IMR-90 (cell line): ENCODE measurements at regions not wholly inside any gene's neighbourhood (a gene's known extent, or its start where the extent isn't known, plus 50 kb on each side); places are given as distances from the start of the nearest gene placed in this dataset.

Experiments used
- ATAC-seq: fragments of 200-7000 bp; cut with Tn5 transposase; 2 replicates; pipeline ENCODE4 v1.9.1; 2020; ENCODE audit warnings: low read depth, mild to moderate bottlenecking, moderate library complexity
- BruUV-seq: library from RNA; stranded (reverse); fragments of 400-500 nt; replicated peaks from 2 replicates; lab custom pipeline; 2021; lab: Mats Ljungman, UMichigan
- CTCF ChIA-PET: fragments of 300-600 bp; formaldehyde crosslinking; extraction: SDS; loops from one replicate; lab custom pipeline; 2021; ENCODE audit warnings: antibody characterized with exemption; lab: Yijun Ruan, JAX
- POLR2A ChIA-PET: fragments of 300-600 bp; sonication (Branson Sonifier 250); formaldehyde crosslinking; loops from one replicate; lab custom pipeline; 2022; ENCODE audit warnings: antibody characterized with exemption; ENCODE audit not compliant: unreplicated experiment; lab: Charles Lee
- DNase-seq: peaks from one replicate; pipeline ENCODE4 v3.0.0; 2013
- H2AFZ ChIP-seq: replicated peaks from 2 replicates; pipeline ENCODE3; 2013; ENCODE audit warnings: low read length, mild to moderate bottlenecking; ENCODE audit not compliant: poor library complexity
- H2AK5ac ChIP-seq: 2 replicates; pipeline ENCODE4 v1.6.1; 2013; ENCODE audit warnings: low read depth, low read length, inconsistent platforms
- H2AK9ac ChIP-seq: replicated peaks from 2 replicates; pipeline ENCODE3; 2013; ENCODE audit warnings: mild to moderate bottlenecking, low read depth, low read length, moderate library complexity; ENCODE audit not compliant: poor library complexity
- H2BK120ac ChIP-seq: 2 replicates; pipeline ENCODE4 v1.6.1; 2013; ENCODE audit warnings: low read depth, low read length, inconsistent platforms
- H2BK15ac ChIP-seq: 3 replicates; pipeline ENCODE4 v1.6.1; 2013; ENCODE audit warnings: low read depth, low read length, inconsistent platforms
- H2BK20ac ChIP-seq: 2 replicates; pipeline ENCODE4 v1.6.1; 2013; ENCODE audit warnings: low read depth, mild to moderate bottlenecking, inconsistent platforms, low read length, moderate library complexity
- H2BK5ac ChIP-seq: 2 replicates; pipeline ENCODE4 v1.6.1; 2013; ENCODE audit warnings: mild to moderate bottlenecking, low read depth, low read length, inconsistent platforms; ENCODE audit not compliant: poor library complexity, severe bottlenecking
- H3K14ac ChIP-seq: replicated peaks from 2 replicates; pipeline ENCODE4 v1.6.1; 2013; ENCODE audit warnings: low read depth, low read length, inconsistent platforms
- H3K18ac ChIP-seq: 2 replicates; pipeline ENCODE4 v1.6.1; 2013; ENCODE audit warnings: low read depth, low read length, control low read depth
- H3K23ac ChIP-seq: 2 replicates; pipeline ENCODE4 v1.6.1; 2013; ENCODE audit warnings: low read depth, low read length, inconsistent platforms
- H3K27ac ChIP-seq: 2 replicates; pipeline ENCODE4 v1.5.1; 2013; ENCODE audit warnings: mild to moderate bottlenecking, control low read depth, low read length; ENCODE audit not compliant: insufficient read depth
- H3K27me3 ChIP-seq: 2 replicates; pipeline ENCODE4 v1.6.1; 2013; ENCODE audit warnings: low read length; ENCODE audit not compliant: control insufficient read depth, insufficient read depth
- H3K36me3 ChIP-seq: 2 replicates; pipeline ENCODE4 v1.6.1; 2013; ENCODE audit warnings: low read length, mixed read lengths; ENCODE audit not compliant: control insufficient read depth, insufficient read depth
- H3K4ac ChIP-seq: 2 replicates; pipeline ENCODE4 v1.6.1; 2013; ENCODE audit warnings: low read depth, low read length, inconsistent platforms
- H3K4me1 ChIP-seq: 2 replicates; pipeline ENCODE4 v1.6.1; 2013; ENCODE audit warnings: low read length, mixed read lengths; ENCODE audit not compliant: control insufficient read depth, insufficient read depth
- H3K4me2 ChIP-seq: 2 replicates; pipeline ENCODE4 v1.6.1; 2013; ENCODE audit warnings: low read depth, mild to moderate bottlenecking, control low read depth, low read length, moderate library complexity
- H3K4me3 ChIP-seq: 2 replicates; pipeline ENCODE4 v1.5.1; 2013; ENCODE audit warnings: low read depth, mild to moderate bottlenecking, control low read depth, low read length, moderate library complexity; ENCODE audit not compliant: insufficient read depth
- H3K56ac ChIP-seq: 2 replicates; pipeline ENCODE4 v1.6.1; 2013; ENCODE audit warnings: low read length, inconsistent platforms; ENCODE audit not compliant: insufficient read depth; ENCODE audit errors: extremely low read depth
- H3K79me1 ChIP-seq, 2 experiments: 2 replicates each; pipeline ENCODE4 v1.6.1; 2013; ENCODE audit warnings: low read length in 2 of 2, inconsistent platforms in 1 of 2, low read depth in 1 of 2
- H3K9ac ChIP-seq: 2 replicates; pipeline ENCODE4 v1.6.1; 2013; ENCODE audit warnings: low read depth, low read length, control low read depth
- H3K9me1 ChIP-seq: 2 replicates; pipeline ENCODE4 v1.6.1; 2013; ENCODE audit warnings: low read length, inconsistent platforms; ENCODE audit not compliant: insufficient read depth
- H3K9me3 ChIP-seq: 2 replicates; pipeline ENCODE4 v1.6.1; 2013; ENCODE audit warnings: low read length; ENCODE audit not compliant: control insufficient read depth, insufficient read depth
- H4K20me1 ChIP-seq: 2 replicates; pipeline ENCODE4 v1.6.1; 2013; ENCODE audit warnings: low read length, inconsistent platforms; ENCODE audit not compliant: insufficient read depth
- H4K5ac ChIP-seq: 2 replicates; pipeline ENCODE4 v1.6.1; 2013; ENCODE audit warnings: mild to moderate bottlenecking, low read depth, low read length, control low read depth
- H4K8ac ChIP-seq, 2 experiments: 2 replicates each; pipeline ENCODE4 v1.6.1; 2013; ENCODE audit warnings: low read depth in 2 of 2, low read length in 2 of 2, control low read depth in 1 of 2, inconsistent platforms in 1 of 2
- H4K91ac ChIP-seq: 2 replicates; pipeline ENCODE4 v1.6.1; 2013; ENCODE audit warnings: low read depth, low read length, inconsistent platforms; ENCODE audit not compliant: insufficient read depth
- BHLHE40 ChIP-seq: fragments of 150-350 bp; IDR thresholded peaks from 2 replicates; pipeline ENCODE4 v1.6.1; 2016; ENCODE audit warnings: mild to moderate bottlenecking, low read depth, low read length
- CEBPB ChIP-seq: IDR thresholded peaks from 2 replicates; pipeline ENCODE4 v1.6.1; 2012; ENCODE audit warnings: low read depth, low read length, improper control_type of control experiment
- CHD1 ChIP-seq: IDR thresholded peaks from 2 replicates; pipeline ENCODE4 v1.6.1; 2012; ENCODE audit warnings: low read depth, low read length, improper control_type of control experiment
- FOS ChIP-seq: fragments of 150-350 bp; IDR thresholded peaks from 2 replicates; pipeline ENCODE4 v1.6.1; 2016; ENCODE audit warnings: low read depth, low read length
- MAFK ChIP-seq: IDR thresholded peaks from 2 replicates; pipeline ENCODE4 v1.6.1; 2012; ENCODE audit warnings: low read depth, low read length, improper control_type of control experiment
- MAZ ChIP-seq: IDR thresholded peaks from 2 replicates; pipeline ENCODE4 v1.6.1; 2012; ENCODE audit warnings: low read depth, mild to moderate bottlenecking, low read length, improper control_type of control experiment, moderate library complexity, borderline replicate concordance
- NFE2L2 ChIP-seq: fragments of 150-350 bp; IDR thresholded peaks from 2 replicates; pipeline ENCODE4 v1.6.1; 2016; ENCODE audit warnings: low read depth, mild to moderate bottlenecking, low read length
- POLR2A ChIP-seq: IDR thresholded peaks from 2 replicates; pipeline ENCODE4 v1.6.1; 2012; ENCODE audit warnings: mild to moderate bottlenecking, low read depth, low read length
- RAD21 ChIP-seq: IDR thresholded peaks from 2 replicates; pipeline ENCODE4 v1.6.1; 2012; ENCODE audit warnings: low read length, improper control_type of control experiment
- RCOR1 ChIP-seq: IDR thresholded peaks from 2 replicates; pipeline ENCODE4 v1.6.1; 2012; ENCODE audit warnings: mild to moderate bottlenecking, low read length, improper control_type of control experiment; ENCODE audit not compliant: insufficient replicate concordance
- RFX5 ChIP-seq: IDR thresholded peaks from 2 replicates; pipeline ENCODE4 v1.8.0; 2012; ENCODE audit warnings: low read depth, mild to moderate bottlenecking, low read length, moderate library complexity
- WGBS, 2 experiments: methylation state at CpG; one replicate each; pipeline versions ENCODE4 v1.1.5 to v1.1.7; 2013; ENCODE audit warnings: missing lambda C conversion rate in 2 of 2; ENCODE audit not compliant: insufficient read length in 1 of 2; ENCODE audit errors: extremely low coverage in 2 of 2; 5-methylcytosine and 5-hydroxymethylcytosine counted together
- dilution Hi-C: fragments of 300-500 bp; cut with HindIII; formaldehyde crosslinking; loops from one replicate; pipeline ENCODE4 v1.14.3; 2018; ENCODE audit warnings: low sequenced_read_pairs; ENCODE audit not compliant: unreplicated experiment
- in situ Hi-C: fragments of 300-500 bp; cut with MboI; formaldehyde crosslinking; loops from 3 replicates; pipeline ENCODE4 v1.14.3; 2019; ENCODE audit warnings: low sequenced_read_pairs, inconsistent platforms, mixed read lengths
- intact Hi-C: fragments of 100-400 bp; cut with micrococcal nuclease; formaldehyde crosslinking; loops from 2 replicates; pipeline ENCODE4 v1.10.0; 2022
- TF ChIP-seq, protein P1 (sequence below): fragments of 150-350 bp; IDR thresholded peaks from 2 replicates; pipeline ENCODE4 v1.6.1; 2017; ENCODE audit warnings: mild to moderate bottlenecking, antibody characterized with exemption, low read length, low read depth
- TF ChIP-seq, protein P2 (sequence below): conservative IDR thresholded peaks from 2 replicates; pipeline ENCODE4 v1.5.1; 2012; ENCODE audit warnings: mild to moderate bottlenecking, low read depth, low read length, improper control_type of control experiment
- TF ChIP-seq, protein P3 (sequence below): fragments of 150-350 bp; IDR thresholded peaks from 2 replicates; pipeline ENCODE4 v1.6.1; 2016; ENCODE audit warnings: low read depth, mild to moderate bottlenecking, low read length, moderate library complexity, borderline replicate concordance

DNA sequence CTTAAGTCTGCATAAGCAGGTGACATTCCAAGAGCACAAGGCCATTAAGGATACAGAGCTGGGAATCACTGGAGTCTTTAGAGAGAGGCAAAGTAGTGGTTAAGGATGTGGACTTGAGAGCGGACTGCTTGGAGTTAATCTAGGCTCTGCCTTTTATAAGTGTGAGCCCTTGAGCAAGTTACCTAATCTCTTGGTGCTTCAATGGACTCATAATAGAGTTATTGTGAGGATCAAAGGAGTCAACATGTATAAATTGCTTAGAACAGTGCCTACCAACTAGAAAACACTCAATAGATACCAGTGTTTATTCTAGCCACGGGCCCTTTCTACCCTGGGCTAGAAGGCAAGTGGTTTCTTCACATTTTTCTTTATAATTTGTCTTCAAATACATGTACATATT, 819.4 kb downstream of the NR2F1-AS1 start:
- H2BK120ac ChIP-seq, result no peak overlapping the region
- H3K14ac ChIP-seq, result no peak overlapping the region
- ChIA-PET CTCF (no interaction called here), POLR2A (no interaction called here)
- intact Hi-C loops, result no loop called here
- no peaks in the 10 kb centered on the region for H3K9me1 ChIP-seq
- dilution Hi-C loops, result no loop called here
- no peaks in the 10 kb centered on the region for H4K20me1 ChIP-seq
- no peaks in the 10 kb centered on the region for H3K9me3 ChIP-seq
- TF ChIP-seq NFE2L2 (no peak), RCOR1 (no peak), MAFK (no peak), POLR2A (no peak), RAD21 (no peak), CHD1 (no peak), CEBPB (no peak), FOS (no peak), MAZ (no peak), RFX5 (no peak), BHLHE40 (no peak)
- TF ChIP-seq, protein P1, sequence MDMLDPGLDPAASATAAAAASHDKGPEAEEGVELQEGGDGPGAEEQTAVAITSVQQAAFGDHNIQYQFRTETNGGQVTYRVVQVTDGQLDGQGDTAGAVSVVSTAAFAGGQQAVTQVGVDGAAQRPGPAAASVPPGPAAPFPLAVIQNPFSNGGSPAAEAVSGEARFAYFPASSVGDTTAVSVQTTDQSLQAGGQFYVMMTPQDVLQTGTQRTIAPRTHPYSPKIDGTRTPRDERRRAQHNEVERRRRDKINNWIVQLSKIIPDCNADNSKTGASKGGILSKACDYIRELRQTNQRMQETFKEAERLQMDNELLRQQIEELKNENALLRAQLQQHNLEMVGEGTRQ, result no peak
- TF ChIP-seq, protein P2, sequence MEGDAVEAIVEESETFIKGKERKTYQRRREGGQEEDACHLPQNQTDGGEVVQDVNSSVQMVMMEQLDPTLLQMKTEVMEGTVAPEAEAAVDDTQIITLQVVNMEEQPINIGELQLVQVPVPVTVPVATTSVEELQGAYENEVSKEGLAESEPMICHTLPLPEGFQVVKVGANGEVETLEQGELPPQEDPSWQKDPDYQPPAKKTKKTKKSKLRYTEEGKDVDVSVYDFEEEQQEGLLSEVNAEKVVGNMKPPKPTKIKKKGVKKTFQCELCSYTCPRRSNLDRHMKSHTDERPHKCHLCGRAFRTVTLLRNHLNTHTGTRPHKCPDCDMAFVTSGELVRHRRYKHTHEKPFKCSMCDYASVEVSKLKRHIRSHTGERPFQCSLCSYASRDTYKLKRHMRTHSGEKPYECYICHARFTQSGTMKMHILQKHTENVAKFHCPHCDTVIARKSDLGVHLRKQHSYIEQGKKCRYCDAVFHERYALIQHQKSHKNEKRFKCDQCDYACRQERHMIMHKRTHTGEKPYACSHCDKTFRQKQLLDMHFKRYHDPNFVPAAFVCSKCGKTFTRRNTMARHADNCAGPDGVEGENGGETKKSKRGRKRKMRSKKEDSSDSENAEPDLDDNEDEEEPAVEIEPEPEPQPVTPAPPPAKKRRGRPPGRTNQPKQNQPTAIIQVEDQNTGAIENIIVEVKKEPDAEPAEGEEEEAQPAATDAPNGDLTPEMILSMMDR, result no peak
- TF ChIP-seq, protein P3, sequence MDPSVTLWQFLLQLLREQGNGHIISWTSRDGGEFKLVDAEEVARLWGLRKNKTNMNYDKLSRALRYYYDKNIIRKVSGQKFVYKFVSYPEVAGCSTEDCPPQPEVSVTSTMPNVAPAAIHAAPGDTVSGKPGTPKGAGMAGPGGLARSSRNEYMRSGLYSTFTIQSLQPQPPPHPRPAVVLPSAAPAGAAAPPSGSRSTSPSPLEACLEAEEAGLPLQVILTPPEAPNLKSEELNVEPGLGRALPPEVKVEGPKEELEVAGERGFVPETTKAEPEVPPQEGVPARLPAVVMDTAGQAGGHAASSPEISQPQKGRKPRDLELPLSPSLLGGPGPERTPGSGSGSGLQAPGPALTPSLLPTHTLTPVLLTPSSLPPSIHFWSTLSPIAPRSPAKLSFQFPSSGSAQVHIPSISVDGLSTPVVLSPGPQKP, result no peak
- in situ Hi-C loops, result no loop called here
- H3K27me3 ChIP-seq, result no peaks in the 10 kb centered on the region
- no peak overlapping the region for H3K4me3 ChIP-seq
- H3K4me2 ChIP-seq, result no peak overlapping the region
- no peak overlapping the region for H2AK5ac ChIP-seq
- no peak overlapping the region for H3K9ac ChIP-seq
- no CpG with 5 or more reads among the region's 2 CpGs for WGBS, 2 experiments
- no peak overlapping the region for H2BK5ac ChIP-seq
- H3K27ac ChIP-seq, result no peak overlapping the region
- ATAC-seq, result no peak
- H4K5ac ChIP-seq, result no peak overlapping the region
- no peak overlapping the region for H4K8ac ChIP-seq
- H4K91ac ChIP-seq, result no peak overlapping the region
- no peak overlapping the region for H2AK9ac ChIP-seq
- H2AFZ ChIP-seq, result no peak overlapping the region
- no peak overlapping the region for H3K56ac ChIP-seq
- H2BK20ac ChIP-seq, result no peak overlapping the region
- H3K4ac ChIP-seq, result no peak overlapping the region
- H3K23ac ChIP-seq, result no peak overlapping the region
- H3K79me1 ChIP-seq, result no peaks in the 10 kb centered on the region
- H2BK15ac ChIP-seq, result no peak overlapping the region
- no peaks in the 10 kb centered on the region for H3K36me3 ChIP-seq
- H3K18ac ChIP-seq, result no peak overlapping the region
- no TSS peak for BruUV-seq
- peaks cover 4% of the 10 kb centered on the region; the same call in 1 of the 2 replicates for H3K4me1 ChIP-seq
- DNase-seq, result no peak
